MM.1S (cell line): ENCODE measurements at regions not wholly inside any gene's neighbourhood (a gene's known extent, or its start where the extent isn't known, plus 50 kb on each side); places are given as distances from the start of the nearest gene placed in this dataset.

Experiments used
- DNase-seq: peaks from one replicate; pipeline ENCODE4 v3.0.0-alpha.2; 2015
- H2AFZ ChIP-seq: fragments of 300-600 bp; sonication (generic); 2 replicates; pipeline ENCODE4 v1.6.0; 2016; ENCODE audit warnings: antibody characterized with exemption, low read length
- H3F3A ChIP-seq: fragments of 300-600 bp; sonication (generic); 2 replicates; pipeline ENCODE4 v1.6.1; 2016; ENCODE audit warnings: mild to moderate bottlenecking, antibody characterized with exemption, low read length, moderate library complexity, mixed read lengths; ENCODE audit not compliant: insufficient read depth
- H3K27ac ChIP-seq: fragments of 300-600 bp; sonication (generic); 2 replicates; pipeline ENCODE4 v1.5.1; 2016; ENCODE audit warnings: mild to moderate bottlenecking, low read length
- H3K27me3 ChIP-seq: fragments of 300-600 bp; sonication (generic); replicated peaks from 2 replicates; pipeline ENCODE4 v1.6.0; 2016; ENCODE audit warnings: low read length; ENCODE audit not compliant: insufficient read depth
- H3K36me3 ChIP-seq: fragments of 300-600 bp; sonication (generic); replicated peaks from 2 replicates; pipeline ENCODE4 v1.6.1; 2016; ENCODE audit warnings: mild to moderate bottlenecking, low read length, mixed read lengths; ENCODE audit not compliant: insufficient read depth
- H3K4me1 ChIP-seq: fragments of 300-600 bp; sonication (generic); 2 replicates; pipeline ENCODE4 v1.6.1; 2016; ENCODE audit warnings: low read length, mixed read lengths
- H3K4me2 ChIP-seq: fragments of 300-600 bp; sonication (generic); 2 replicates; pipeline ENCODE4 v1.6.0; 2016; ENCODE audit warnings: low read depth, low read length
- H3K4me3 ChIP-seq: fragments of 300-600 bp; sonication (generic); 2 replicates; pipeline ENCODE4 v1.5.1; 2016; ENCODE audit warnings: low read length, mixed read lengths
- H3K79me2 ChIP-seq: fragments of 300-600 bp; sonication (generic); 2 replicates; pipeline ENCODE4 v1.6.1; 2016; ENCODE audit warnings: mixed run types, low read length, mixed read lengths
- H3K9ac ChIP-seq: fragments of 300-600 bp; sonication (generic); 2 replicates; pipeline ENCODE4 v1.6.1; 2016; ENCODE audit warnings: low read length, mixed read lengths
- H3K9me2 ChIP-seq: fragments of 300-600 bp; sonication (generic); replicated peaks from 2 replicates; pipeline ENCODE4 v1.6.1; 2016; ENCODE audit warnings: mild to moderate bottlenecking, low read length, mixed read lengths; ENCODE audit not compliant: insufficient read depth
- H3K9me3 ChIP-seq: fragments of 300-600 bp; sonication (generic); replicated peaks from 2 replicates; pipeline ENCODE4 v1.6.1; 2016; ENCODE audit warnings: mild to moderate bottlenecking, low read length, mixed read lengths; ENCODE audit not compliant: insufficient read depth
- H4K20me1 ChIP-seq: fragments of 300-600 bp; sonication (generic); 2 replicates; pipeline ENCODE4 v1.6.1; 2016; ENCODE audit warnings: mild to moderate bottlenecking, low read length, moderate library complexity, mixed read lengths; ENCODE audit not compliant: insufficient read depth
- CTCF ChIP-seq: fragments of 300-600 bp; sonication (generic); IDR thresholded peaks from 2 replicates; pipeline ENCODE4 v1.5.1; 2016; ENCODE audit warnings: antibody characterized with exemption, low read length, mixed read lengths
- EZH2 ChIP-seq: fragments of 300-600 bp; sonication (generic); optimal IDR thresholded peaks from 2 replicates; pipeline ENCODE3; 2017; ENCODE audit warnings: low read depth, mild to moderate bottlenecking, antibody characterized with exemption, low read length, mixed read lengths
- EZH2phosphoT487 ChIP-seq: fragments of 300-600 bp; sonication (generic); IDR thresholded peaks from 2 replicates; pipeline ENCODE4 v1.6.1; 2018; ENCODE audit warnings: antibody characterized with exemption, low read length

- Histone ChIP-seq H3K27ac (no peak overlapping the region), H3K36me3 (no peaks in the 10 kb centered on the region), H3K27me3 (peaks cover 6% of the 10 kb centered on the region; the same call in 1 of the 2 replicates), H3K9ac (no peak overlapping the region), H3K4me1 (no peaks in the 10 kb centered on the region), H3K9me3 (no peaks in the 10 kb centered on the region), H4K20me1 (no peaks in the 10 kb centered on the region), H3K9me2 (no peaks in the 10 kb centered on the region), H3F3A (no peaks in the 10 kb centered on the region), H3K79me2 (no peaks in the 10 kb centered on the region), H3K4me3 (no peak overlapping the region), H2AFZ (no peak overlapping the region), H3K4me2 (no peak overlapping the region)
- DNase-seq = no peak
- TF ChIP-seq EZH2 = no peak
- no peak for TF ChIP-seq CTCF
- no peak for TF ChIP-seq EZH2phosphoT487
Observed at GRCh38 chr11:116529271-116529670, 243.5 kb downstream of the BUD13 start.

- TF ChIP-seq EZH2 = no peak
- TF ChIP-seq EZH2phosphoT487 = no peak
- TF ChIP-seq CTCF = no peak
- H3K36me3 ChIP-seq = no peaks in the 10 kb centered on the region
- no peak overlapping the region for H3K27ac ChIP-seq
- H3K4me2 ChIP-seq = no peak overlapping the region
- no peak overlapping the region for H2AFZ ChIP-seq
- H3K27me3 ChIP-seq = no peaks in the 10 kb centered on the region
- no peaks in the 10 kb centered on the region for H3K9me2 ChIP-seq
- H3F3A ChIP-seq = no peaks in the 10 kb centered on the region
- no peaks in the 10 kb centered on the region for H4K20me1 ChIP-seq
- H3K9ac ChIP-seq = no peak overlapping the region
- H3K9me3 ChIP-seq = no peaks in the 10 kb centered on the region
- H3K4me3 ChIP-seq = no peak overlapping the region
- no peaks in the 10 kb centered on the region for H3K4me1 ChIP-seq
- no peaks in the 10 kb centered on the region for H3K79me2 ChIP-seq
- DNase-seq = no peak
Observed at GRCh38 chr11:116527180-116527991, 245.4 kb downstream of the BUD13 start.

GRCh38 chr11:116525961-116526495, 246.8 kb downstream of the BUD13 start:
- H3K36me3 ChIP-seq = no peaks in the 10 kb centered on the region

More at GRCh38 chr11:116525961-116526495, 246.8 kb downstream of the BUD13 start:
- H3K4me1 ChIP-seq = no peaks in the 10 kb centered on the region
- H3K27ac ChIP-seq = no peak overlapping the region
- no peak overlapping the region for H3K9ac ChIP-seq
- H3K4me2 ChIP-seq = no peak overlapping the region
- H3F3A ChIP-seq = no peaks in the 10 kb centered on the region
- H3K4me3 ChIP-seq = no peak overlapping the region
- no peak overlapping the region for H2AFZ ChIP-seq
- DNase-seq = no peak
- no peaks in the 10 kb centered on the region for H3K9me2 ChIP-seq
- TF ChIP-seq EZH2phosphoT487 (no peak), CTCF (no peak), EZH2 (no peak)
- no peaks in the 10 kb centered on the region for H3K79me2 ChIP-seq
- no peaks in the 10 kb centered on the region for H3K27me3 ChIP-seq
- H3K9me3 ChIP-seq = no peaks in the 10 kb centered on the region
- H4K20me1 ChIP-seq = no peaks in the 10 kb centered on the region
